ENCODE measurements at regions not wholly inside any gene's neighbourhood (a gene's known extent, or its start where the extent isn't known, plus 50 kb on each side); places are given as distances from the start of the nearest gene placed in this dataset.

- Mint-ChIP-seq H3K4me1 (ENCODE audit: low read depth) (no peaks in the 10 kb centered on the region), H3K27ac (no peak overlapping the region), H3K4me3 (no peak overlapping the region), H3K9me3 (no peaks in the 10 kb centered on the region), H3K27me3 (ENCODE audit: low read depth) (no peaks in the 10 kb centered on the region), H3K36me3 (ENCODE audit: low read depth) (no peaks in the 10 kb centered on the region)
Measured at GRCh38 chr18:51753365-51754057, 556.0 kb upstream of the MEX3C start.

- H3K36me3 Mint-ChIP-seq (ENCODE audit: low read depth): no peaks in the 10 kb centered on the region
- H3K9me3 Mint-ChIP-seq: no peaks in the 10 kb centered on the region
- H3K4me1 Mint-ChIP-seq (ENCODE audit: low read depth): no peaks in the 10 kb centered on the region
- no peak overlapping the region for H3K4me3 Mint-ChIP-seq
- H3K27me3 Mint-ChIP-seq (ENCODE audit: low read depth): no peaks in the 10 kb centered on the region
- H3K27ac Mint-ChIP-seq: no peak overlapping the region
Measured at GRCh38 chr18:51754566-51754965, 557.1 kb upstream of the MEX3C start.

GRCh38 chr18:51757255-51757924 lies 559.9 kb upstream of the MEX3C start:
- no peak overlapping the region for H3K4me3 Mint-ChIP-seq
- no peaks in the 10 kb centered on the region for H3K4me1 Mint-ChIP-seq (ENCODE audit: low read depth)
- no peak overlapping the region for H3K27ac Mint-ChIP-seq
- no peaks in the 10 kb centered on the region for H3K36me3 Mint-ChIP-seq (ENCODE audit: low read depth)
- no peaks in the 10 kb centered on the region for H3K9me3 Mint-ChIP-seq
- no peaks in the 10 kb centered on the region for H3K27me3 Mint-ChIP-seq (ENCODE audit: low read depth)

GRCh38 chr18:51762373-51762772 lies 564.9 kb upstream of the MEX3C start:
- no peaks in the 10 kb centered on the region for H3K27me3 Mint-ChIP-seq (ENCODE audit: low read depth)
- no peak overlapping the region for H3K27ac Mint-ChIP-seq
- no peaks in the 10 kb centered on the region for H3K9me3 Mint-ChIP-seq
- no peak overlapping the region for H3K4me3 Mint-ChIP-seq
- no peaks in the 10 kb centered on the region for H3K4me1 Mint-ChIP-seq (ENCODE audit: low read depth)
- H3K36me3 Mint-ChIP-seq (ENCODE audit: low read depth): no peaks in the 10 kb centered on the region

GRCh38 chr18:51765606-51766360 lies 568.3 kb upstream of the MEX3C start:
- no peak overlapping the region for H3K27ac Mint-ChIP-seq
- H3K27me3 Mint-ChIP-seq (ENCODE audit: low read depth): no peaks in the 10 kb centered on the region
- H3K9me3 Mint-ChIP-seq: no peaks in the 10 kb centered on the region
- no peak overlapping the region for H3K4me3 Mint-ChIP-seq
- no peaks in the 10 kb centered on the region for H3K4me1 Mint-ChIP-seq (ENCODE audit: low read depth)
- no peaks in the 10 kb centered on the region for H3K36me3 Mint-ChIP-seq (ENCODE audit: low read depth)

GRCh38 chr18:51767293-51767692 lies 569.8 kb upstream of the MEX3C start:
- Mint-ChIP-seq H3K4me1 (ENCODE audit: low read depth) (no peaks in the 10 kb centered on the region), H3K9me3 (no peaks in the 10 kb centered on the region), H3K4me3 (no peak overlapping the region), H3K36me3 (ENCODE audit: low read depth) (no peaks in the 10 kb centered on the region), H3K27ac (no peak overlapping the region), H3K27me3 (ENCODE audit: low read depth) (no peaks in the 10 kb centered on the region)

GRCh38 chr18:51778115-51778514 lies 561.9 kb upstream of the DCC start:
- Mint-ChIP-seq H3K27me3 (ENCODE audit: low read depth) (no peaks in the 10 kb centered on the region), H3K36me3 (ENCODE audit: low read depth) (no peaks in the 10 kb centered on the region), H3K9me3 (peaks cover 3% of the 10 kb centered on the region), H3K4me3 (no peak overlapping the region), H3K27ac (no peak overlapping the region), H3K4me1 (ENCODE audit: low read depth) (no peaks in the 10 kb centered on the region)

GRCh38 chr18:51789871-51790270 lies 550.1 kb upstream of the DCC start:
- Mint-ChIP-seq H3K9me3 (no peaks in the 10 kb centered on the region), H3K27me3 (ENCODE audit: low read depth) (no peaks in the 10 kb centered on the region), H3K36me3 (ENCODE audit: low read depth) (no peaks in the 10 kb centered on the region), H3K4me1 (ENCODE audit: low read depth) (no peaks in the 10 kb centered on the region), H3K27ac (no peak overlapping the region), H3K4me3 (no peak overlapping the region)

- no peaks in the 10 kb centered on the region for H3K4me1 Mint-ChIP-seq (ENCODE audit: low read depth)
- H3K9me3 Mint-ChIP-seq: no peaks in the 10 kb centered on the region
- no peak overlapping the region for H3K4me3 Mint-ChIP-seq
- H3K27ac Mint-ChIP-seq: no peak overlapping the region
- H3K27me3 Mint-ChIP-seq (ENCODE audit: low read depth): no peaks in the 10 kb centered on the region
- no peaks in the 10 kb centered on the region for H3K36me3 Mint-ChIP-seq (ENCODE audit: low read depth)
Measured at GRCh38 chr18:51801514-51801913, 538.5 kb upstream of the DCC start.

- Mint-ChIP-seq H3K9me3 (no peaks in the 10 kb centered on the region), H3K36me3 (ENCODE audit: low read depth) (no peaks in the 10 kb centered on the region), H3K27me3 (ENCODE audit: low read depth) (no peaks in the 10 kb centered on the region), H3K4me1 (ENCODE audit: low read depth) (no peaks in the 10 kb centered on the region), H3K27ac (no peak overlapping the region), H3K4me3 (no peak overlapping the region)
Measured at GRCh38 chr18:51802569-51803428, 537.2 kb upstream of the DCC start.

- Mint-ChIP-seq H3K4me3 (no peak overlapping the region), H3K27me3 (ENCODE audit: low read depth) (no peaks in the 10 kb centered on the region), H3K9me3 (no peaks in the 10 kb centered on the region), H3K36me3 (ENCODE audit: low read depth) (no peaks in the 10 kb centered on the region), H3K4me1 (ENCODE audit: low read depth) (no peaks in the 10 kb centered on the region), H3K27ac (no peak overlapping the region)
Measured at GRCh38 chr18:51807336-51807735, 532.7 kb upstream of the DCC start.

- Mint-ChIP-seq H3K27ac (no peak overlapping the region), H3K9me3 (no peaks in the 10 kb centered on the region), H3K27me3 (ENCODE audit: low read depth) (no peaks in the 10 kb centered on the region), H3K36me3 (ENCODE audit: low read depth) (no peaks in the 10 kb centered on the region), H3K4me1 (ENCODE audit: low read depth) (no peaks in the 10 kb centered on the region), H3K4me3 (no peak overlapping the region)
Measured at GRCh38 chr18:51811883-51812282, 528.1 kb upstream of the DCC start.

GRCh38 chr18:51813740-51814139 lies 526.3 kb upstream of the DCC start:
- H3K4me3 Mint-ChIP-seq: no peak overlapping the region
- no peak overlapping the region for H3K27ac Mint-ChIP-seq
- H3K9me3 Mint-ChIP-seq: no peaks in the 10 kb centered on the region
- no peaks in the 10 kb centered on the region for H3K4me1 Mint-ChIP-seq (ENCODE audit: low read depth)
- H3K36me3 Mint-ChIP-seq (ENCODE audit: low read depth): no peaks in the 10 kb centered on the region
- no peaks in the 10 kb centered on the region for H3K27me3 Mint-ChIP-seq (ENCODE audit: low read depth)

GRCh38 chr18:51821610-51822009 lies 518.4 kb upstream of the DCC start:
- Mint-ChIP-seq H3K4me3 (no peak overlapping the region), H3K4me1 (ENCODE audit: low read depth) (no peaks in the 10 kb centered on the region), H3K36me3 (ENCODE audit: low read depth) (no peaks in the 10 kb centered on the region), H3K27me3 (ENCODE audit: low read depth) (no peaks in the 10 kb centered on the region), H3K27ac (no peak overlapping the region), H3K9me3 (no peaks in the 10 kb centered on the region)
